Kidney (tissue), 13 donors: ENCODE measurements at regions not wholly inside any gene's neighbourhood (a gene's known extent, or its start where the extent isn't known, plus 50 kb on each side); places are given as distances from the start of the nearest gene placed in this dataset.
A peak's percentile ranks its signal among the peaks of the same experiment; 100 is the strongest.

Experiments used
- DNase-seq, 5 donors: peaks; one replicate each; pipeline ENCODE4 v3.0.0-alpha.2; 2013 to 2020
- FAIRE-seq: peaks from 2 replicates; lab custom pipeline; 2012; peaks lifted over from hg19 to GRCh38; lab: Jason Lieb, UNC
- H3K27ac ChIP-seq, 2 donors: one replicate each; pipeline ENCODE4 v1.7.0; 2013; ENCODE audit warnings: low read depth in 2 of 2, low read length in 2 of 2, inconsistent platforms in 1 of 2
- H3K27me3 ChIP-seq: one replicate; pipeline ENCODE4 v1.7.1; 2013; ENCODE audit warnings: low read length, inconsistent platforms; ENCODE audit not compliant: control insufficient read depth, insufficient read depth
- H3K36me3 ChIP-seq, 3 donors: one replicate each; pipeline versions ENCODE4 v1.7.0 to v1.7.1; 2013; ENCODE audit warnings: low read length in 3 of 3, control low read depth in 1 of 3, inconsistent platforms in 1 of 3; ENCODE audit not compliant: insufficient read depth in 3 of 3, control insufficient read depth in 2 of 3
- H3K4me1 ChIP-seq, 3 donors: one replicate each; pipeline versions ENCODE4 v1.7.0 to v1.7.1; 2013; ENCODE audit warnings: low read length in 3 of 3, inconsistent platforms in 1 of 3, low read depth in 1 of 3; ENCODE audit not compliant: control insufficient read depth in 2 of 3, insufficient read depth in 2 of 3
- H3K4me3 ChIP-seq, 3 donors: one replicate each; pipeline versions ENCODE4 v1.7.0 to v1.8.1; 2013; ENCODE audit warnings: low read length in 3 of 3, control low read depth in 1 of 3, inconsistent platforms in 1 of 3
- H3K9ac ChIP-seq, 3 donors: one replicate each; pipeline versions ENCODE4 v1.7.0 to v1.7.1; 2013; ENCODE audit warnings: low read length in 3 of 3, control low read depth in 1 of 3, inconsistent platforms in 1 of 3
- H3K9me3 ChIP-seq, 3 donors: one replicate each; pipeline versions ENCODE4 v1.7.0 to v1.7.1; 2013; ENCODE audit warnings: low read length in 3 of 3, control low read depth in 1 of 3, inconsistent platforms in 1 of 3; ENCODE audit not compliant: control insufficient read depth in 2 of 3, insufficient read depth in 1 of 3
- intact Hi-C: fragments of 100-400 bp; cut with DNase I; formaldehyde crosslinking; loops from one replicate; pipeline ENCODE4 v1.11.1; 2022
- TF ChIP-seq, protein P1 (sequence below): IDR thresholded peaks from 3 replicates; pipeline ENCODE4 v1.5.1; 2012; ENCODE audit warnings: mild to moderate bottlenecking, moderate library complexity, borderline replicate concordance; ENCODE audit not compliant: insufficient read depth; ENCODE audit errors: extremely low read depth
- donor health status: control.
- donor health status: control.
- donor health status: control.
- donor health status: control.
- donor health status: control.
- donor health status: DM: yes; HTN: yes; CAD: no.
- donor health status: Normal renal cell carcinoma (clear cell type).

DNA sequence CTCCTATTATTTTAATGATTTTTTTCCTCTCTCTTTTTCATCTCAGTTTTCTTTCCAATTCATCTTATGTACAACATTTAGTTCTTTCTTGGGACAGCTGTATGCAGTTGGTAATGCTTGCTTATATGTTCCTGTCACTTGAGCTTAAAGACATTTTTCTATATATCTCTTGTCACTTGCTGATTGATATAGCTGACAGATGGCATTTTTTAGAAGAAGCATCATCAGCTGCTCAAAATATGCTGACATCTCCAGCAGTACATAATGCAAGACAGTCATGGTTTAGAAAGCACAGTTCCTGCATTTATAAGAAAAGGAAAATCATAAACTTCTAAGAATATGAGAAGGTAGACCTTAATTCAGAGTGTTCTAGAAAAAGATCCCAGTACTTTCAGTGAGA is 56.5 kb downstream of the DCAF8L1 start:
- FAIRE-seq (no peak), DNase-seq (no peak)
- TF ChIP-seq, protein P1, sequence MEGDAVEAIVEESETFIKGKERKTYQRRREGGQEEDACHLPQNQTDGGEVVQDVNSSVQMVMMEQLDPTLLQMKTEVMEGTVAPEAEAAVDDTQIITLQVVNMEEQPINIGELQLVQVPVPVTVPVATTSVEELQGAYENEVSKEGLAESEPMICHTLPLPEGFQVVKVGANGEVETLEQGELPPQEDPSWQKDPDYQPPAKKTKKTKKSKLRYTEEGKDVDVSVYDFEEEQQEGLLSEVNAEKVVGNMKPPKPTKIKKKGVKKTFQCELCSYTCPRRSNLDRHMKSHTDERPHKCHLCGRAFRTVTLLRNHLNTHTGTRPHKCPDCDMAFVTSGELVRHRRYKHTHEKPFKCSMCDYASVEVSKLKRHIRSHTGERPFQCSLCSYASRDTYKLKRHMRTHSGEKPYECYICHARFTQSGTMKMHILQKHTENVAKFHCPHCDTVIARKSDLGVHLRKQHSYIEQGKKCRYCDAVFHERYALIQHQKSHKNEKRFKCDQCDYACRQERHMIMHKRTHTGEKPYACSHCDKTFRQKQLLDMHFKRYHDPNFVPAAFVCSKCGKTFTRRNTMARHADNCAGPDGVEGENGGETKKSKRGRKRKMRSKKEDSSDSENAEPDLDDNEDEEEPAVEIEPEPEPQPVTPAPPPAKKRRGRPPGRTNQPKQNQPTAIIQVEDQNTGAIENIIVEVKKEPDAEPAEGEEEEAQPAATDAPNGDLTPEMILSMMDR = no peak
- Histone ChIP-seq H3K27ac (no peak overlapping the region), H3K9ac (no peak overlapping the region), H3K9me3 (no peaks in the 10 kb centered on the region), H3K36me3 (no peaks in the 10 kb centered on the region), H3K27me3 (peaks cover 2% of the 10 kb centered on the region), H3K4me3 (no peak overlapping the region), H3K4me1 (no peaks in the 10 kb centered on the region)
- intact Hi-C loops = no loop called here

DNA sequence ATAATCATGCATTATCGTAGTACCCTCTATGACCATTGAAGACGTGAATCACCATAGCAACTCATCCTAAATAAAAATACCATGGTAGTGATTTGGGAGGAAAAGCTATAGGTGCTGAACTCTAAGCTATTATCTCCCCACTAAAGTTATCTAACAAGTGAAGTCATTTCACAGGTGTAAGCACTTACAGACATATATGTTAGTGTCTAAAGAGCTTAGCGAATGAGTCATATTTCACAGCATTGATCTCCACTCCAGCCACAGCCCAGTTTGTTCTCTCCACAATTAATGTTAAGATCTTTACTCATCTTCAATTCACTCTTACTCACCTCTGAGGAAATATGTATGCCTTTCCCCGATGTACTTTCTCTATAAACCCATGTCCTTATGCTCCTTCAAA is 57.0 kb downstream of the DCAF8L1 start:
- no peak for FAIRE-seq

DNA sequence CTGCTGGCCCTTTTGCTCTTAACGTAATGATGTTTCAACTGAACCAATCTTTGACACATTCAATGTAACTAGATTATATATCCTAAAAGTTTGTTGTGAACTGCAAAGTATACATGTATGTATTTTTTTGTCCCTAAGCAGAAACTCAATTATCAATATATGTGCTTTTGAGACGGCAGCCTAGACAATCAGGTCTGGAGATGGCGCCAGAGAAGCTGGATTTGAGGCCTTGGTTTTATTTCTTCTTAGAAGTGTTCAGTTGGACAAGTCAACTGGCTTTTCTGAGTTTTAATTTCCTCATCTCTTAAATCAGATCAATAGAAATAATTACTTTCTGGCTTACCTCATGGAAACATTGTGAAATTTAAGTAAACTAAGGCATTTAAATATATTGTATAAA is 62.5 kb downstream of the DCAF8L1 start:
- TF ChIP-seq, protein P1 = no peak
- Histone ChIP-seq H3K9me3 (no peaks in the 10 kb centered on the region), H3K4me1 (no peaks in the 10 kb centered on the region), H3K36me3 (no peaks in the 10 kb centered on the region), H3K27ac (no peak overlapping the region), H3K4me3 (no peak overlapping the region), H3K27me3 (peaks cover 2% of the 10 kb centered on the region), H3K9ac (no peak overlapping the region)
- intact Hi-C loops = no loop called here
- DNase-seq = peak in 1 of 5 donors; percentile 28
- FAIRE-seq = no peak

More for the DNA sequence above, 57.0 kb downstream of the DCAF8L1 start:
- Histone ChIP-seq H3K4me1 (no peaks in the 10 kb centered on the region), H3K4me3 (no peak overlapping the region), H3K27me3 (peaks cover 2% of the 10 kb centered on the region), H3K36me3 (no peaks in the 10 kb centered on the region), H3K9me3 (no peaks in the 10 kb centered on the region), H3K9ac (no peak overlapping the region), H3K27ac (no peak overlapping the region)
- TF ChIP-seq, protein P1 = no peak
- no peak for DNase-seq
- intact Hi-C loops = no loop called here

DNA sequence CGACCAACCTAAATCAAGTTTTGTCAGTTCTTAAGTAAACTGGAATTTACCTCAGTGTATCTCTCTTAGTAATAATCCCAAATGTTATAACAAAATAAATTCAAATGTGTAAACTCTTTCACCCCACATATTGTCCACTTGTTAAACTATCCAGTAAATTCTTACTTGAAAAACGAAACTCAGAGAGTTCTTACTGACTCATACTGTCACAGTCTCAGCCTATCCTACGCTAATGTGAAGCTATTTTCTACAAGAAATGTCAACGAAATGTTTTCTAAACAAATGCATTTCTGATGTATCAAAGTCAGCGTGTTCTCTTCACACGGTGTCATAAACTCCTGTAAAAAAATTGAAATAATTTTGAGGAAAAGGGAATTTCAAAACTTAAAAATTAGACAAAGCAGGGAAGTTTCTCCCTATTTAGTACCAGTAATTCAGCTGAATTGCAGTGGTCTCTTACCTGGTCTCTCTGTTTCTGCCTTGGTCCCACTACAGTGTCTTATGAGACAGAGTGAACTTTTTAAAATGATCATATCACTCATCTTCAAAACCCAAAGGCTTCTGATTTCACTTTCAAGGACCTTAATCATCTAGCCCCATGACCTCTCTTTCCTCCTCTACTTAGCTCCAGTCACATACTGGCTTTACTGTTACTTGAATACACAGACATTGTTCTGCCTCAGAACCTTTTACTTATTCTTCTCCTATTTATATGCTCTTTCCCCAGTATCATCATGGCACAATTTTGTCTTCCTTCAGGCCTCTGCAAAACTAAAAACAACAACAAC is 63.3 kb downstream of the DCAF8L1 start:
- Histone ChIP-seq H3K9me3 (no peaks in the 10 kb centered on the region), H3K27ac (no peak overlapping the region), H3K36me3 (no peaks in the 10 kb centered on the region), H3K27me3 (peaks cover 2% of the 10 kb centered on the region), H3K4me1 (no peaks in the 10 kb centered on the region), H3K9ac (no peak overlapping the region), H3K4me3 (no peak overlapping the region)
- TF ChIP-seq, protein P1 = no peak
- FAIRE-seq = no peak
- DNase-seq = no peak
- intact Hi-C loops = no loop called here
